HG02610 (cell line): ENCODE measurements at regions not wholly inside any gene's neighbourhood (a gene's known extent, or its start where the extent isn't known, plus 50 kb on each side); places are given as distances from the start of the nearest gene placed in this dataset.

Source experiments
- ATAC-seq: cut with Tn5 transposase; IDR thresholded peaks from one replicate; pipeline ENCODE4 v1.9.1; 2021; ENCODE audit warnings: mild to moderate bottlenecking, moderate library complexity; ENCODE audit not compliant: unreplicated experiment

DNA sequence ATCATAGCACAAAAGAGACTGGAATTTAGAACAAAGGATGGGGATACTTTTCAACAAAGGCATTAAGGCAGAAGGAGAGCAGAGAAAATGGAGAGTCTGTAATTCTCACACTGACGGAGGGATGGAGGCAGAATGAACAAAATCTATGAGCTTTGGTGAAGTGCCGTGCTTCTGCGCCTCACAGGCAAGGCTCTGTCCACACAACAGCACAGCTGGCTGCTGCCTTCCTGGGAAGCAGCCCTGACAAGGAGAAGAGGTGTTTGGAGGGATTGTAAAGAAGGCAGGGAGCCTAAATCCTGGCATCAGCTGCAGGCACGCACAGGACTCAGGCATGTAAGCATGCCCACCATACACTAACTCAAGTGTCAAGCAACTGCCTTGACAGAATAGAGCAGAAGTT is 485.2 kb upstream of the KIF2A start:
- no peak for ATAC-seq

- ATAC-seq = no peak
Observed at GRCh38 chr5:61821561-61821960, 484.4 kb upstream of the KIF2A start.

- no peak for ATAC-seq
Observed at GRCh38 chr5:61822584-61822983, 483.4 kb upstream of the KIF2A start.

DNA sequence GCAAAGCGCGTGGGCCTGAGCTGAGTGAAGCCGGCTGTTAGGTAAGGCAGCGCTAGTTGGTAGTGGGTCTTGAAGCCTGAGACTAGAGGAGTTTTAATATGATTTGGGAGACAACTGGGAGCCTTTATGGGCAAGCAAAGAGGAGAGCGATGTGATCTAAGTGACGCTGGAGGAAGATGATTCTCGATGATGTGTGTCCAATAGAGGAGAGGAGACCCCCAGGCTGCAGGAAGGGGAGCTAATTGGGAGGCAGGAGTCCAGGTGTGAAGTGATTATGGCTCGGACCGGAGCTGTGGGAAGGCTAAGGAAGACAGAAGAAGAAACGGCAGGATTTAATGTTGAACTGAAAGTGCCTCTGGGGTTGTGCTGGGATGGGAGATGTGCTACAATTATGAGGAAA is 482.9 kb upstream of the KIF2A start:
- ATAC-seq = no peak

- no peak for ATAC-seq
Observed at GRCh38 chr5:61823781-61824180, 482.2 kb upstream of the KIF2A start.

DNA sequence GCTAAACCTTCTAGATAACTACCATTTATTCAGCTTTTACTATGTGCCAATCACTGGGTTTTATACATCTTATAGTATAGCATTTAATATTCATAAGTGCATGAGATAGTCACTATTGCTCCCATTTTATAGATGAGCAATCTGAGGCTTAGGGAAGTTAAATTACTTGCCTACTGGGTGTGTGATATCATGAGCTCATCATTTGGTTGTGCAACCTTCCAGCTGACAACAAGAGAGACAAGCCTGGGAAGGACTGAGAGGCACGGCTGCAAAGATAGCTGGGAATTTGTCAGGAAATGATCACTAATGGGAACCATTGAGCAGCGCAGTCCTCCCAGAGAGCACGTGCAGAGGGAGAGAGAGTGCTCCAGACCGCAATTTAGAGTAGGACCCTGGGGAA is 481.6 kb upstream of the KIF2A start:
- no peak for ATAC-seq

DNA sequence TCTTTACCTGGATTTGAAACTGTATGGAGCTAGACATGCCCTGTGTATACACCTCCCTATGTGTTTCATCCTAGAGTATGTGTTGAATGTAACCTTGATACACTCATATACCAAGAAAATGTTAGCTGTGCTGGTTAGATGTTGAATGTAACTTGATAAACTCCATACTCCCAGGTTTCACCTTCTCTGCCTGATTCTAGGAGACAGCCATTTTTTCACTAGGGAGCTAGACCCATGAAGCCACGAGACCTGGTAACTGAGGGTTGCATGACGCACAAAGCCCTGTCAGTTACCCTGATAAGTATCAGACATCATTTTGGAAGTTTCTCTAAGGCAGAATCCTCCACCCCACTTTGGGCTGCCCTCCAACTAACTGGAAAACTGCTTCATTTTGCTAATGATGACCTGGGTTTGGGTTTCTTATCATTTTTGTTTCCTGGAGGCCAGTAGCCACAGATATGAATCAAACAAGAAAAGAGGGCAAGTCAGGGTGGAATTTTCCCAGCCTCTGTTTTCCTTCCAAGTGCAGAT is 478.5 kb upstream of the KIF2A start:
- ATAC-seq = no peak

GRCh38 chr5:61828856-61829255 is 477.1 kb upstream of the KIF2A start:
- no peak for ATAC-seq

DNA sequence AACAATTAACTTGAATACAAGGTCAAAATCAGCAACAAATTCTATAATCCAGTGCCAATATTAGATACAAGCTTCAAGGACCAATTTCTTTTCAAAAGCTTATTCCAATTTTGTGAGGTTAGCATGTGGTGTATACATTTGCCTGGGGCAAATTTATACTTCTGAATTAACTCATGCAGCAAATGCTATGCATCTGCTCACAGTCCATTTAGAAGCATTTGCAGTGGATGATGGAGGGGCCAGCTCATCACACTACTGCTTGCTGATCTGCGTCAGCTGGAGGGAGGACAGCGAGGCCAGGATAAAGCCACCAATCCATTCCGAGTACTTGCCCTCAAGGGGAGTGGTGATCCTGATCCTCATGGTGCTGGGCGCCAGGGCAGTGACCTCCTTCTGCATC is 474.3 kb upstream of the KIF2A start:
- ATAC-seq = no peak

GRCh38 chr5:61837788-61838187 is 468.2 kb upstream of the KIF2A start:
- ATAC-seq = no peak

GRCh38 chr5:61840361-61840760 is 465.6 kb upstream of the KIF2A start:
- no peak for ATAC-seq

DNA sequence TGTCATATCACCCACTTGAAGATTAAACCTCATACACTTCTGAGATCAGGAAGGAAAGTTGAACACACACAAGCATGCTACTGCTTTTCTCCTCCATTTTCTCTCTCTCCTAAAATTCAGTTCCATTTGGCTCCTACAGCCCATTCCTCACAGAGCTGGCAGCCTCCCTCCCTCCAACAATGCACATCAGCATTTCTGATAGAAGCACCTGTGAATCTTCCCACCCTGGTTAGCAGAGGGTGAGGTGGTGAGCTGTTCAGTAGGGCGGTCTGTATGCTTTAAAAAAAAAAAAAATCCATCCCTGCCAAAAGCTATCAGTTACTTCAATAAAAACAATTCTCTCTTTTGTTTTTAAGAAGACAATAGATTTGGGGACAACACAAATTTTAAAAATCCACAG is 463.2 kb upstream of the KIF2A start:
- no peak for ATAC-seq

DNA sequence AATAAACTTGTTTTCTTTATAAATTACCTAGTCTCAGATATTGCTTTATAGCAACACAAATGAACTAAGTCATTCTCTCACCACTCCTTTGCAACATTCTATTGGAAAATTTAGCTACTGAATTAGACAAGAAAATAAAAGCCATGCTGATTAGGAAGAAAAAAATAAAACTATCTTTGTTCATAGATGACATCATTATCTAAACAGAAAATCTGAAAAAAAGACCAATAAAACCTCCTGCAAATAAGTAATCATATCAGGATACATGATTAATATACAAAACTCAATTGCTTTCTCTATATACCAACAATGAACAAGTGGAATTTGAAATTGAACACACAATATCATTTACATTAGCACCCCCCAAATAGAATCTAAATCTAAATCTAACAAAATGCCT is 455.3 kb upstream of the KIF2A start:
- ATAC-seq = no peak

DNA sequence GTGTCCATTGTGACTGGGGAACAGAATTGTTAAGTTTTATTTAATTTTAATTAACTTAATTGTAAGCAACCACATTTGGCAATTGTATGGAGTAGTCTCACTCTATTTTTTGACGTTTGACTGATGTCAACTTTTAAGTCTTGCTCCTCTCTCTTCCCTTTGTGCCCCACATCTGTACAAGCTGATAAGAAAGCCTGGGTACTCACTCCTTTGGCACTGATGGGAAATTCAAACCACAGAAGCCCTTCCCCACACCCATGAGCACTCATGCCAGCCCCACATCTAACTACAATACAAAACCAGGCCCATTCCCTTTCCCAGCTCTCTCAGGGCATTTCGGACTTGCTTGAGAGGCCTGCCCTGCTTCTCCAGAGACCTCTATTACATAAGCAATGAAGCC is 451.5 kb upstream of the KIF2A start:
- ATAC-seq = no peak

DNA sequence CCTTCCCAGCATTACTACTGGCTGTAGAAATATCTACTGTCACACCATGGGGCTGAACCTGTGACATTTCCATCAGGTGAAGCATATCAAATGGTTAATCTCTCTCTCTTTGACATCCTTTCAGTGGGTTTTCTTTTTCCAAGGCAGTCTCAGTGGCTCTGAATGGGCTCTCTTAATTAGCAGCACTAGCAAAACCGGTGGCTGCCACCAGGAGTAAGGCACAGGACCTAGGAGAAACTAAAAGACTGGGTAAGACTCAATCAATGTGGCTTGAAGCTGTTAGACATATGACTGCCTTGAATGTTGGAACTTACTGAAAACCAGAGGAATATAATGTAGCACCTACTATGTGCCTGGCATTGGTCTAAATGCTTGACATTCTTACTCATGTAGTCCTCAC is 445.0 kb upstream of the KIF2A start:
- ATAC-seq = no peak

DNA sequence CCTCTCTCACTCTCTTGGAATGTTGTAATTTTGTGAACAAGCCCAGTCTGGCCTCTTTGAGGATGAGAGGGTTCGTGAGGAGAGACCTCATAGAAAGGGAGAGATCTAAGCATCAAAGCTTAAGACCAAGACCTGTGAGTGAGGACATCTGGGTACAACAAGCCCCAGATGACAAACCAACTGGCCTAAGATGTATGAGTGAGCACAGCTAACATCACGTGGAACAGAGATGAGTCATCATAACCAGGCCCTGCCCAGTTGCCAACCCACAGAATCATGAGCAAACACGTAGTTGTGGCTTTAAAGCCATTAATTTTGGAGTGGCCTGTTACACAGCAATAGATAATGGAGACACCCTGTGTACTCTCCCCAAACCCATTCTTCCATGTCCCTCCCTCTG is 439.1 kb upstream of the KIF2A start:
- ATAC-seq = peak; percentile 92

DNA sequence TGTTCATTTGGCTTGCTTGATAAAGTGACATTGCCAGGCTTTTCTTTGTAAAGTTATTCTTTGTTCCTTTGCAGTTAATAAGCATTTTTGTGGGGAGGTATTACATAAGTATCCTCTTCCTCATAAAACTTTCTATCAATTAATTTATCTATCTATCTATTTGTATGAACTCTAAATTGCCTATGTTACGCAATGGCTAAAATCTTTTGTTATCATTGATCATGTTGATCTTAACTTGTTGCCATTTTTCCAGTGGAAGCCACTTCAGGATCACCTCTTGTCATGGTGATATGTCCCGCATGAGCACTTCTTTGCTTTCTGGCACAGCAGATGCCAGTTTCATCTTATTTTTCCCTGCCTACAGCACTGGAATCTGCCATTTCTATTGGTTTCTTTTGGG is 436.7 kb upstream of the KIF2A start:
- no peak for ATAC-seq

- no peak for ATAC-seq
Observed at GRCh38 chr5:61878471-61878870, 427.5 kb upstream of the KIF2A start.

GRCh38 chr5:61881821-61882487 is 424.1 kb upstream of the KIF2A start:
- ATAC-seq = no peak

DNA sequence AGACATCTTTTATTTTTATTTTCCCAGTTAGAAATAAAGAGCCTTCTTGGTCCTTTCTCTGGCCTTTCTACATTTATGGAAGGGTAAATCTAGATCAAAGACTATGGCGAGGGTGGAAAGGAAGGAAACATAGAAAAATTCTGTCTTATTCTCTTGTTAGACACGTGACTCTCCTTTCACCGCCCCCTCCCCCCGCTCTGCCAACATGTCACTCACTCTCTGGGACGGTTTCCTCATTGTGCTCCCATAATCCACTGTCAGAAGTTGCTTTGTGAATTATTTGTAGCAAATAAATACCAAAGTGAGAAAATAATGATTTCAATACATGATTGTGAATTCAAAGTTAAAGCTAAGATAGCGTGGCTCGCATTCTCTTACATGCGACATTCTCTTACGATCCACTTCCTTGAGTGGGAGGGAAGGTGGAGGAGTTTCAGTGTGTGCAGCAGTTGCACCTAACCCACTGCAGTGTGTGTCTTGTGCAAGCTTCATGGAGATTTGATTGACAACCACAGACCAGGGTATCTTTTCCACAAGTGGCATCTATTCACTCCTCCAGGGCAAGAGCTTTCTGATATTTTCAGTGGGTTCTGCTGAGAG is 423.0 kb upstream of the KIF2A start:
- ATAC-seq = no peak

- no peak for ATAC-seq
Observed at GRCh38 chr5:61884252-61884855, 421.7 kb upstream of the KIF2A start.

DNA sequence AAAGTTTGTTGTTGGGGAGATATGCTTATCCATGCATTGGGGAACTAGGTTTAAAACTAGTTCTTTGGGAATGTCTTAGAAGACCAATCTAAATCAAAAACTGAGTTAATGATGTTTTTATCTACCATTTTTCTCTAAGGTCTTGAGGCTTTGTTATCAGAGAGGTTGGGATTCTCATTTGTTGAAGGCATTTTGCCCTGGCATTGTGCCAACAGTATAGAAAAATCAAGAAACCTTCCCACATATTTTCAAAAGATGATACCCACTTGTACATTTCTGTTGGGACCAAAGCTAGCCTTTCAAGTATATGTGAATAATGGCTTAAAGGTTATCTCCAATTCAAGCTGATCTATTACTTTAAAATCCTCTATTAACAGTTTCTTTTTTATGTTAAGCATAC is 419.8 kb upstream of the KIF2A start:
- ATAC-seq = no peak
